IMR-90 (cell line): ENCODE measurements at regions not wholly inside any gene's neighbourhood (a gene's known extent, or its start where the extent isn't known, plus 50 kb on each side); places are given as distances from the start of the nearest gene placed in this dataset.

ENCODE experiments used
- ATAC-seq: fragments of 200-7000 bp; cut with Tn5 transposase; 2 replicates; pipeline ENCODE4 v1.9.1; 2020; ENCODE audit warnings: low read depth, mild to moderate bottlenecking, moderate library complexity
- BruUV-seq: library from RNA; stranded (reverse); fragments of 400-500 nt; replicated peaks from 2 replicates; lab custom pipeline; 2021; lab: Mats Ljungman, UMichigan
- CTCF ChIA-PET: fragments of 300-600 bp; formaldehyde crosslinking; extraction: SDS; loops from one replicate; lab custom pipeline; 2021; ENCODE audit warnings: antibody characterized with exemption; lab: Yijun Ruan, JAX
- POLR2A ChIA-PET: fragments of 300-600 bp; sonication (Branson Sonifier 250); formaldehyde crosslinking; loops from one replicate; lab custom pipeline; 2022; ENCODE audit warnings: antibody characterized with exemption; ENCODE audit not compliant: unreplicated experiment; lab: Charles Lee
- DNase-seq: peaks from one replicate; pipeline ENCODE4 v3.0.0; 2013
- H2AFZ ChIP-seq: replicated peaks from 2 replicates; pipeline ENCODE3; 2013; ENCODE audit warnings: low read length, mild to moderate bottlenecking; ENCODE audit not compliant: poor library complexity
- H2AK5ac ChIP-seq: 2 replicates; pipeline ENCODE4 v1.6.1; 2013; ENCODE audit warnings: low read depth, low read length, inconsistent platforms
- H2AK9ac ChIP-seq: replicated peaks from 2 replicates; pipeline ENCODE3; 2013; ENCODE audit warnings: mild to moderate bottlenecking, low read depth, low read length, moderate library complexity; ENCODE audit not compliant: poor library complexity
- H2BK120ac ChIP-seq: 2 replicates; pipeline ENCODE4 v1.6.1; 2013; ENCODE audit warnings: low read depth, low read length, inconsistent platforms
- H2BK15ac ChIP-seq: 3 replicates; pipeline ENCODE4 v1.6.1; 2013; ENCODE audit warnings: low read depth, low read length, inconsistent platforms
- H2BK20ac ChIP-seq: 2 replicates; pipeline ENCODE4 v1.6.1; 2013; ENCODE audit warnings: low read depth, mild to moderate bottlenecking, inconsistent platforms, low read length, moderate library complexity
- H2BK5ac ChIP-seq: 2 replicates; pipeline ENCODE4 v1.6.1; 2013; ENCODE audit warnings: mild to moderate bottlenecking, low read depth, low read length, inconsistent platforms; ENCODE audit not compliant: poor library complexity, severe bottlenecking
- H3K14ac ChIP-seq: replicated peaks from 2 replicates; pipeline ENCODE4 v1.6.1; 2013; ENCODE audit warnings: low read depth, low read length, inconsistent platforms
- H3K18ac ChIP-seq: 2 replicates; pipeline ENCODE4 v1.6.1; 2013; ENCODE audit warnings: low read depth, low read length, control low read depth
- H3K23ac ChIP-seq: 2 replicates; pipeline ENCODE4 v1.6.1; 2013; ENCODE audit warnings: low read depth, low read length, inconsistent platforms
- H3K27ac ChIP-seq: 2 replicates; pipeline ENCODE4 v1.5.1; 2013; ENCODE audit warnings: mild to moderate bottlenecking, control low read depth, low read length; ENCODE audit not compliant: insufficient read depth
- H3K27me3 ChIP-seq: 2 replicates; pipeline ENCODE4 v1.6.1; 2013; ENCODE audit warnings: low read length; ENCODE audit not compliant: control insufficient read depth, insufficient read depth
- H3K36me3 ChIP-seq: 2 replicates; pipeline ENCODE4 v1.6.1; 2013; ENCODE audit warnings: low read length, mixed read lengths; ENCODE audit not compliant: control insufficient read depth, insufficient read depth
- H3K4ac ChIP-seq: 2 replicates; pipeline ENCODE4 v1.6.1; 2013; ENCODE audit warnings: low read depth, low read length, inconsistent platforms
- H3K4me1 ChIP-seq: 2 replicates; pipeline ENCODE4 v1.6.1; 2013; ENCODE audit warnings: low read length, mixed read lengths; ENCODE audit not compliant: control insufficient read depth, insufficient read depth
- H3K4me2 ChIP-seq: 2 replicates; pipeline ENCODE4 v1.6.1; 2013; ENCODE audit warnings: low read depth, mild to moderate bottlenecking, control low read depth, low read length, moderate library complexity
- H3K4me3 ChIP-seq: 2 replicates; pipeline ENCODE4 v1.5.1; 2013; ENCODE audit warnings: low read depth, mild to moderate bottlenecking, control low read depth, low read length, moderate library complexity; ENCODE audit not compliant: insufficient read depth
- H3K56ac ChIP-seq: 2 replicates; pipeline ENCODE4 v1.6.1; 2013; ENCODE audit warnings: low read length, inconsistent platforms; ENCODE audit not compliant: insufficient read depth; ENCODE audit errors: extremely low read depth
- H3K79me1 ChIP-seq, 2 experiments: 2 replicates each; pipeline ENCODE4 v1.6.1; 2013; ENCODE audit warnings: low read length in 2 of 2, inconsistent platforms in 1 of 2, low read depth in 1 of 2
- H3K9ac ChIP-seq: 2 replicates; pipeline ENCODE4 v1.6.1; 2013; ENCODE audit warnings: low read depth, low read length, control low read depth
- H3K9me1 ChIP-seq: 2 replicates; pipeline ENCODE4 v1.6.1; 2013; ENCODE audit warnings: low read length, inconsistent platforms; ENCODE audit not compliant: insufficient read depth
- H3K9me3 ChIP-seq: 2 replicates; pipeline ENCODE4 v1.6.1; 2013; ENCODE audit warnings: low read length; ENCODE audit not compliant: control insufficient read depth, insufficient read depth
- H4K20me1 ChIP-seq: 2 replicates; pipeline ENCODE4 v1.6.1; 2013; ENCODE audit warnings: low read length, inconsistent platforms; ENCODE audit not compliant: insufficient read depth
- H4K5ac ChIP-seq: 2 replicates; pipeline ENCODE4 v1.6.1; 2013; ENCODE audit warnings: mild to moderate bottlenecking, low read depth, low read length, control low read depth
- H4K8ac ChIP-seq, 2 experiments: 2 replicates each; pipeline ENCODE4 v1.6.1; 2013; ENCODE audit warnings: low read depth in 2 of 2, low read length in 2 of 2, control low read depth in 1 of 2, inconsistent platforms in 1 of 2
- H4K91ac ChIP-seq: 2 replicates; pipeline ENCODE4 v1.6.1; 2013; ENCODE audit warnings: low read depth, low read length, inconsistent platforms; ENCODE audit not compliant: insufficient read depth
- BHLHE40 ChIP-seq: fragments of 150-350 bp; IDR thresholded peaks from 2 replicates; pipeline ENCODE4 v1.6.1; 2016; ENCODE audit warnings: mild to moderate bottlenecking, low read depth, low read length
- CEBPB ChIP-seq: IDR thresholded peaks from 2 replicates; pipeline ENCODE4 v1.6.1; 2012; ENCODE audit warnings: low read depth, low read length, improper control_type of control experiment
- CHD1 ChIP-seq: IDR thresholded peaks from 2 replicates; pipeline ENCODE4 v1.6.1; 2012; ENCODE audit warnings: low read depth, low read length, improper control_type of control experiment
- CTCF ChIP-seq: conservative IDR thresholded peaks from 2 replicates; pipeline ENCODE4 v1.5.1; 2012; ENCODE audit warnings: mild to moderate bottlenecking, low read depth, low read length, improper control_type of control experiment
- ELK1 ChIP-seq: fragments of 150-350 bp; IDR thresholded peaks from 2 replicates; pipeline ENCODE4 v1.6.1; 2016; ENCODE audit warnings: low read depth, mild to moderate bottlenecking, low read length, moderate library complexity, borderline replicate concordance
- FOS ChIP-seq: fragments of 150-350 bp; IDR thresholded peaks from 2 replicates; pipeline ENCODE4 v1.6.1; 2016; ENCODE audit warnings: low read depth, low read length
- MAFK ChIP-seq: IDR thresholded peaks from 2 replicates; pipeline ENCODE4 v1.6.1; 2012; ENCODE audit warnings: low read depth, low read length, improper control_type of control experiment
- MAZ ChIP-seq: IDR thresholded peaks from 2 replicates; pipeline ENCODE4 v1.6.1; 2012; ENCODE audit warnings: low read depth, mild to moderate bottlenecking, low read length, improper control_type of control experiment, moderate library complexity, borderline replicate concordance
- MXI1 ChIP-seq: IDR thresholded peaks from 2 replicates; pipeline ENCODE4 v1.6.1; 2012; ENCODE audit warnings: low read depth, mild to moderate bottlenecking, low read length, moderate library complexity, borderline replicate concordance
- NFE2L2 ChIP-seq: fragments of 150-350 bp; IDR thresholded peaks from 2 replicates; pipeline ENCODE4 v1.6.1; 2016; ENCODE audit warnings: low read depth, mild to moderate bottlenecking, low read length
- POLR2A ChIP-seq: IDR thresholded peaks from 2 replicates; pipeline ENCODE4 v1.6.1; 2012; ENCODE audit warnings: mild to moderate bottlenecking, low read depth, low read length
- RAD21 ChIP-seq: IDR thresholded peaks from 2 replicates; pipeline ENCODE4 v1.6.1; 2012; ENCODE audit warnings: low read length, improper control_type of control experiment
- RFX5 ChIP-seq: IDR thresholded peaks from 2 replicates; pipeline ENCODE4 v1.8.0; 2012; ENCODE audit warnings: low read depth, mild to moderate bottlenecking, low read length, moderate library complexity
- SMC3 ChIP-seq: fragments of 150-350 bp; IDR thresholded peaks from 2 replicates; pipeline ENCODE4 v1.6.1; 2016; ENCODE audit warnings: low read depth, mild to moderate bottlenecking, antibody characterized with exemption, low read length, moderate library complexity
- USF2 ChIP-seq: fragments of 150-350 bp; IDR thresholded peaks from 2 replicates; pipeline ENCODE4 v1.6.1; 2017; ENCODE audit warnings: mild to moderate bottlenecking, antibody characterized with exemption, low read length, low read depth
- WGBS, 2 experiments: methylation state at CpG; one replicate each; pipeline versions ENCODE4 v1.1.5 to v1.1.7; 2013; ENCODE audit warnings: missing lambda C conversion rate in 2 of 2; ENCODE audit not compliant: insufficient read length in 1 of 2; ENCODE audit errors: extremely low coverage in 2 of 2; 5-methylcytosine and 5-hydroxymethylcytosine counted together
- dilution Hi-C: fragments of 300-500 bp; cut with HindIII; formaldehyde crosslinking; loops from one replicate; pipeline ENCODE4 v1.14.3; 2018; ENCODE audit warnings: low sequenced_read_pairs; ENCODE audit not compliant: unreplicated experiment
- in situ Hi-C: fragments of 300-500 bp; cut with MboI; formaldehyde crosslinking; loops from 3 replicates; pipeline ENCODE4 v1.14.3; 2019; ENCODE audit warnings: low sequenced_read_pairs, inconsistent platforms, mixed read lengths
- intact Hi-C: fragments of 100-400 bp; cut with micrococcal nuclease; formaldehyde crosslinking; loops from 2 replicates; pipeline ENCODE4 v1.10.0; 2022

DNA sequence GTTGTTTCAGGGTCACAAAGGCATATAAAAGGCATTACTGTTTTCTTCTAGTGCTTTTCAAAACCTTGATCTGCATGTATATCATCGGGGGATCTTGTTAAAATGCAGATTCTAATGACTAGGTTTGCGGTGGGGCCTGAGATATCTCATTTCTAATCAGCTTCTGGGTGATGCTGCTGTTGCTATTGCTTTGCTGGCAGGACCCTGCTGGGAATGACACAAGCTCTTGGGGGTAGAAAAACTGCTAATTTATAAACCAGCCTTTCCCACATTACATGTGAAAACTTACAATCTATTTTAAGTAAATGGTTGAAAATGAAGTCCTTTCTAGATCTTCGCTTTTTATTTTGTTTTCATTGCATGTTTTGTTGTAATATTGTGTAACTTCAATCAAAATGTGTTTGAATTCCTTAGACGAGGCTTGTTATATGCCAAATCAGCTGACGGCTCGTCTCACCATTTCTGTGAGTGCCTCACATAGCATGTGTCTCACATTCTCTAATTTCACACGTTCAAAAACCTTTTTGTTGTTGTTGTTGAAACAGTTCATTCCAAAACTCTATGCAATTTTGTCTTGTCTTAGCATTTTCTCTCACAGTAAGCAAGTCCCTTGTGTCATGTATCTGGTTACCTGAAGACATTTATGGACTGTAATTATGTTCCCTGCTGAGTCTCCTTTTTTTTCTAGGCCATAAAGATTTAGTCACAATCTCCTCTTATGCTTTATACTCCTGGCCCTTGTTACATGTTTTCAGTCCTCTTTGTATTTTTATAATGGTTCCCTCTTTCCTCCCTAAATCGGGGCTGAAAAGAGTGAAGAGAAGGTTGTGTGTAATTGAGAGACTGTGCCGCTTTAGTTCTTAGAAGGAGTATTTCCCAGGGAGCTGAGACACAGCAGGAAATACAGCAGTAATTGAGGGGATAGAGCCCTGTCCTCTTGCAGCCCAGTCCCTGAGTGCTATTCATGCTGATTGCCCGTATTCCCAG, 521.0 kb upstream of the SEMA6A start:
- Histone ChIP-seq H3K4ac (no peak overlapping the region), H4K8ac (no peak overlapping the region), H2BK120ac (no peak overlapping the region), H2AK9ac (no peak overlapping the region), H3K9ac (no peak overlapping the region), H3K79me1 (no peaks in the 10 kb centered on the region), H3K14ac (no peak overlapping the region), H2BK20ac (no peak overlapping the region), H2BK15ac (no peak overlapping the region), H3K4me1 (no peaks in the 10 kb centered on the region), H3K27ac (no peak overlapping the region), H4K5ac (no peak overlapping the region), H2BK5ac (no peak overlapping the region), H3K56ac (no peak overlapping the region), H3K4me2 (no peak overlapping the region), H3K18ac (no peak overlapping the region), H2AFZ (no peak overlapping the region), H3K4me3 (no peak overlapping the region), H2AK5ac (no peak overlapping the region), H3K9me1 (no peaks in the 10 kb centered on the region), H4K91ac (no peak overlapping the region), H3K27me3 (no peaks in the 10 kb centered on the region), H4K20me1 (no peaks in the 10 kb centered on the region), H3K36me3 (no peaks in the 10 kb centered on the region), H3K9me3 (peaks cover 14% of the 10 kb centered on the region), H3K23ac (no peak overlapping the region)
- POLR2A ChIA-PET = no interaction called here
- WGBS, 2 experiments = no CpG with 5 or more reads among the region's 10 CpGs
- intact Hi-C loops = no loop called here
- CTCF ChIA-PET = no interaction called here
- dilution Hi-C loops = no loop called here
- no peak for DNase-seq
- no TSS peak for BruUV-seq
- in situ Hi-C loops = no loop called here
- no peak for ATAC-seq
- TF ChIP-seq ELK1 (no peak), CTCF (no peak), NFE2L2 (no peak), RFX5 (no peak), USF2 (no peak), MXI1 (no peak), MAFK (no peak), CEBPB (no peak), FOS (no peak), RAD21 (no peak), MAZ (no peak), POLR2A (no peak), SMC3 (no peak), CHD1 (no peak), BHLHE40 (no peak)
